KG1 (cell line): ENCODE measurements at regions not wholly inside any gene's neighbourhood (a gene's known extent, or its start where the extent isn't known, plus 50 kb on each side); places are given as distances from the start of the nearest gene placed in this dataset.

ENCODE experiments used
- DNase-seq: peaks from one replicate; lab custom pipeline; 2025; lab: John Stamatoyannopoulos, UW

DNA sequence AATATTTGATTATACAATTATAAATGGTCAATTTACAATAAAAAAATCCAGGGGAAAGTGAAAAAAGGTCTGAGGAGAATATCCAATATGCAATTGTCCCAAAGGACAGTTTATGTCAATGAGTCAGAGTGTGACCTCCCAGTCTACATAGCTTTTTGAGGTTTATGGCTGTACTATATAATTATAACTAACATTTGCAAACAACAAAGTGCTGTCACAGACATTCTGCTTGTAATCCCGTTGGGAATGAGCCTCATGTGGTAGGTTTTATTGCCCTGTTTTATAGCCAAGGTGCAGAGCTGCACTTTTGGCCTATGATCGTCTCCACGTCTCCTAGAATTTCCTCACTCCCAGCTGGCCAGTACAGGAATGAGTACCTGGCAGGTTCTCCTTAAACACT, 103.8 kb downstream of the ADSS2 start:
- DNase-seq, result no peak

DNA sequence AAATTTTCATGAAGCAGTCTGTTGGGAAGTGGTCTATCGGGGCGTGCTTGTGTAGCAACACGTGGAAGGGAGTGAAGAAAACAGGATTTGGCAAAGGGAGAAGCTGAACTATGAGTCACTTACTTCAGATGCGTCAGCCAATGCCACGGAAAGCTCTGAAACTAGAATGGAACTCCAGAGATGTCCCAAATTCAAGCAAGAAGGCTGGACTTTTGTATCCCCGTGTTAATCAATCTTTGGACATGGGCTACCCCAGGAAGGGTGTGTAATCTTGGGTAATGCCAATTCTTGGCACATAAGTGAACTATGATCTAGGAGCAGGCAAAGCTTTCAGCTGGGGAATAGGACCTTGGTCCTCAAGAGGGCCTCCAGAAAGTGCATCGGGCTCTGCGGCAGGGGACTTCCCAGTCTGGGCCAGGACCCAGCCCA, 102.6 kb downstream of the ADSS2 start:
- no peak for DNase-seq

DNA sequence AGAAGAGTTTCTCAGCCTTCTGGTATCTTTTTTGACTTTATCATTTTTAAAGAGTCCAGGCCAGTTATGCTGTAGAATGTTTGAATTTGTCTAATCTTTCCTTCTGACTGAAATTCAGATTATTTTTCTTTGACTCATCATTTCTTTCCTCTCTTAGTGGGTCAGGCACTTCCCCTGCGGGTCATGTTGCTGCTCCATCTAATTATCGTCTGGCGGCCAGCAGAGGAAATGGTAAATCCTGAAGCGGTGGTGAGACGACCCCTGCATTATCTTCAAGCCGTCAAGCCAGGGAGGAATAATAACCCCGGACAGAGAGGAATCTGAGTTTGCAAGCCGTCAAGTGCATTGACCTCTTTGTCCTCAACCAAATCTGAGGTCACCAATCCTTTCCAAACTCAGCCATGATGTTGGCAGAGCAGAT, 102.1 kb downstream of the ADSS2 start:
- no peak for DNase-seq

DNA sequence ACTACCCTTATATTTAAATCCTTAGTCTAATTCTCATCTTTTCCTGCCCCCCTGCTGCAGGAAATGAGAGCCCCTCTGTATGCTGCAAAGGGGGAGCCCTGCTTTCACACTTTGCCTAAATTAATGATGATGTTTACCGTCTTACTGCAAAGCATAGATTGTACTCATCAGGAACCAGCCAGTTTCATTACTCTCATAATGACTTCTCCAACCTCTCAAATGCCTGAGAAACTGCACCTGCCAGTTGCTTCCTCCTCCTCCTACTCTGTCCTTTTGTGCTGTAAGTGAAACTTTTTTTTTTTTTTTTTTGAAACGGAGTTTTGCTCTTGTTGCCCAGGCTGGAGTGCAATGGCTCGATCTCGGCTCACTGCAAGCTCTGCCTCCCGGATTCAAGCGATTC, 101.7 kb downstream of the ADSS2 start:
- no peak for DNase-seq

DNA sequence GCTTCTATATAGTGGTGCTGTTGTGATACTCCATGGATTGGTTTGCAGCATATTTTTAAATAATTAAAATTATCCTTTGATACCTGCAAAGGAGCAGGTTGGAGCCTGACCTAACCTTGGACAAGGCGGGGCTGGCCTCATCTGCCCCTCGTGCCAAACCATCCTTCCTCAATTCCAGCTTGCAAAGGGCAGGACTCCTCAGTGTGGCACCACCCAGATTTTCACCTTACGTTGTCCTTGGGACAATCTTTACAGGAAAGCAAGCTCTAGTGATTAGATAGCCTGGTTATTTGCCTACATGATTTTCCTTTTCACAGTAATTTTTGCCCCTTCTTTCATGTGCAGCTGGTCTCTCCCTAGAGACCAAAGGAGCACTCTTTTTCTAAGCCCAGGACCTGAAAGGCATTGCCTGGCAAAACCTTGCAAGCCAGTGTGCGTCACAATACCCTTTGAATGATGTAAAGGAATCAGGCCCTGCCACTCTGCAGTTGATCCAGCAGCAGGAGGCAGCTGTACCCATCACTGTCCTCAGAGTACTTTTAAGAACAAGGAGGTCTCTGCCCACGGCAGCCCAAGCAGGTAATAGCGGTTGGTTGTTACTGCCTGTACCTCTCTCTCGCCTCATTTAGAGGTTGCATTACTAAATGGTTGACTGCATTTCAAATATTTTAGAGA, 99.4 kb downstream of the ADSS2 start:
- no peak for DNase-seq

DNA sequence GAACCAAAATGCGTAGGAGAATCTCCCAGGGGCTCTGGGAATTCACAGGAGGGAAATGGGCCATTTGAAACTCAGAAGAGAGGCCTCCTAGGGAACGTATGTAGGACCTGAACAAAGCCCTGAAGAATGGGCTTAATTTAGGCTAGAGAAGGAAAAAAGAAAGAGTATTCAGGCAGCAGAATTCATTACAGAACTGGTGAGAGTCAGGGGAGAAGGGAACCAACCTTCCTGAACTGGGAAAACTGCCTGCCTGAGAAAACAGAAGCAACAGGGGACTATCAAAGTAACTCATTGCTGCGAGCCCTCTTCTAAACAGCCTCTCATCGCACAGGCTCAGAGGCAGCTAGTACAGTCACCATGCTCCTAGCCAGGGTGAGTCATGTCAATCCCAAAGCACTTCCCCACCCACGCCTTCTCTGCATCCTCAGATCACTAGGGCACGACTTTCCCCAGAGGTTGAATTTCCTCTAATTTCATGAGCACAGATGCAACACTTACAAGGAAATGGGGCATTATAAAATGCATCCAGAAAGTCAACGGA, 98.1 kb downstream of the ADSS2 start:
- DNase-seq, result no peak

DNA sequence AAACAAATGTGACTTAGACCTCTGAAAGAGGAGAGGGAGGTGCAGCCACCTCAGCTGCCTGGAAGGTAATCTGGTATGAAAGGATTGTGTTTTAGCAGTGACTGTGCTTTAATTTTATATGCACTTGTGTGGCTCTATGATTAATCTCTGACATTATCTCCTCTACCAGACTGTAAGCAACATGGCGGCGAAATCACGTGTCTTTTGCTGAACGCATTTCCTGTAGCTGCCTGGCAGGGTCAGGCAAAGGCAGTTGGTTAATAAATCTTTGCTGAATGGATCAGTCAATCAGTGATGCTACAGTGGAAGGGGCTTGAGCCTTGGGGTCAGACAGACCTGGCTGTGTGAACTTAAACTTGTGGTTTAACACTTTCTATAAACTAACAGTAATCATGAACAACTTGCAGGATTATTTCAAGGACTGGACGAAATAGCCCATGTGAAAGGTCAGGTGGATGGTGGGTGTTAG, 96.9 kb downstream of the ADSS2 start:
- no peak for DNase-seq

DNA sequence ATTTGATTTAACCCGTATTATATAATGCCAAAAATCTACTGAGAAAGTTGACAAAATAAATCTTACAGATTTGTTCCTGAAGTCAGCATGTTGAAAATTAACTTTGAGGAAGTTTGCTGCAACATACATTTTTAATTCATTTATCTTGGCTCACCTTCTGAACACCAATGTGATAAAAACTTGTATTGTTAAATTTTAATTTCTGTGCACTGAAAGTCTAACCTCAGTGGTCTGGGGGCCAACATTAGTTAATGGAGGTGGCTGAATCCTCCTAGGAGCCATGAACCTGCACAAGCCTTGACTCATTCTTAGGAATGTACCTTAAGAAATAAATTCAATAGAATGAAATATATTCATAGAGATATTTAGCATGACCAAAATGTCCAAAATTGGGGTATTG, 95.3 kb downstream of the ADSS2 start:
- no peak for DNase-seq
